Ovary (tissue), 3 donors: ENCODE measurements at regions not wholly inside any gene's neighbourhood (a gene's known extent, or its start where the extent isn't known, plus 50 kb on each side); places are given as distances from the start of the nearest gene placed in this dataset.

Experiments used
- CTCF ChIP-seq, 3 donors: fragments of 450-650 bp in 2 of 3; fragments of 200-600 bp in 1 of 3; IDR thresholded peaks; one replicate each; pipeline versions ENCODE4 v1.5.1 to v1.8.0; 2016 to 2022; ENCODE audit warnings: antibody characterized with exemption in 3 of 3, mild to moderate bottlenecking in 1 of 3
- EP300 ChIP-seq: sonication (generic); formaldehyde crosslinking; IDR thresholded peaks from one replicate; pipeline ENCODE4 v1.6.1; 2017; ENCODE audit warnings: antibody characterized with exemption
- POLR2A ChIP-seq: fragments of 450-650 bp; IDR thresholded peaks from one replicate; pipeline ENCODE4 v1.6.1; 2017; ENCODE audit warnings: antibody characterized with exemption, mild to moderate bottlenecking, moderate library complexity
- donor health status: DM: no; HTN: no; CAD: no.

- TF ChIP-seq CTCF (IDR thresholded peaks at IDR 0.05) (no peak), POLR2A (no peak), EP300 (no peak)
Observed at GRCh38 chr5:152641970-152642805, 237.1 kb upstream of the NMUR2 start.
